DOHH2 (cell line): ENCODE measurements at regions not wholly inside any gene's neighbourhood (a gene's known extent, or its start where the extent isn't known, plus 50 kb on each side); places are given as distances from the start of the nearest gene placed in this dataset.

Source experiments
- H3F3A ChIP-seq: fragments of 200-600 bp; sonication (generic), shearing (Covaris generic); 2 replicates; pipeline ENCODE4 v1.6.0; 2016; ENCODE audit warnings: antibody characterized with exemption, mild to moderate bottlenecking; ENCODE audit not compliant: control insufficient read depth, insufficient read depth
- H3K27ac ChIP-seq: fragments of 200-600 bp; sonication (generic); 2 replicates; pipeline ENCODE4 v1.5.1; 2014; ENCODE audit warnings: low read depth, mild to moderate bottlenecking, low read length, moderate library complexity
- H3K27me3 ChIP-seq: fragments of 200-600 bp; sonication (generic); 2 replicates; pipeline ENCODE4 v1.6.1; 2014; ENCODE audit warnings: mild to moderate bottlenecking, low read length, mixed read lengths; ENCODE audit not compliant: control insufficient read depth
- H3K36me3 ChIP-seq: fragments of 200-600 bp; sonication (generic); 2 replicates; pipeline ENCODE4 v1.6.1; 2014; ENCODE audit warnings: mild to moderate bottlenecking, low read length, moderate library complexity, mixed read lengths; ENCODE audit not compliant: control insufficient read depth
- H3K4me1 ChIP-seq: fragments of 200-600 bp; sonication (generic); 2 replicates; pipeline ENCODE4 v1.6.1; 2014; ENCODE audit warnings: mild to moderate bottlenecking, low read length, mixed read lengths; ENCODE audit not compliant: control insufficient read depth
- H3K4me2 ChIP-seq: fragments of 200-600 bp; sonication (generic); 2 replicates; pipeline ENCODE4 v1.6.0; 2014; ENCODE audit warnings: mild to moderate bottlenecking, low read length, moderate library complexity
- H3K4me3 ChIP-seq: fragments of 200-600 bp; sonication (generic); 2 replicates; pipeline ENCODE4 v1.5.1; 2014; ENCODE audit warnings: mild to moderate bottlenecking, low read length, mixed read lengths
- H3K79me2 ChIP-seq: fragments of 200-600 bp; sonication (generic); 2 replicates; pipeline ENCODE4 v1.6.1; 2014; ENCODE audit warnings: mild to moderate bottlenecking, low read length, mixed read lengths; ENCODE audit not compliant: control insufficient read depth
- H3K9me2 ChIP-seq: fragments of 200-600 bp; sonication (generic); replicated peaks from 2 replicates; pipeline ENCODE4 v1.6.1; 2014; ENCODE audit warnings: mild to moderate bottlenecking, low read length, mixed read lengths; ENCODE audit not compliant: control insufficient read depth
- H3K9me3 ChIP-seq: fragments of 200-600 bp; sonication (generic); 2 replicates; pipeline ENCODE4 v1.6.1; 2014; ENCODE audit warnings: antibody characterized with exemption, low read length, mixed read lengths; ENCODE audit not compliant: control insufficient read depth, insufficient read depth
- H4K20me1 ChIP-seq: fragments of 200-600 bp; sonication (generic); 2 replicates; pipeline ENCODE4 v1.6.0; 2014; ENCODE audit warnings: low read depth, mild to moderate bottlenecking, antibody characterized with exemption, low read length, moderate library complexity; ENCODE audit not compliant: control insufficient read depth, insufficient read depth
- EZH2phosphoT487 ChIP-seq: fragments of 200-600 bp; sonication (generic); IDR thresholded peaks from 2 replicates; pipeline ENCODE4 v1.6.1; 2017; ENCODE audit warnings: borderline replicate concordance, mild to moderate bottlenecking, antibody characterized with exemption, low read length, moderate library complexity, mixed read lengths
- TF ChIP-seq, protein P1 (sequence below): fragments of 200-600 bp; sonication (generic); IDR thresholded peaks from one replicate; pipeline ENCODE4 v1.5.1; 2014; ENCODE audit warnings: antibody characterized with exemption, mild to moderate bottlenecking, low read depth, low read length; ENCODE audit not compliant: poor library complexity, severe bottlenecking

DNA sequence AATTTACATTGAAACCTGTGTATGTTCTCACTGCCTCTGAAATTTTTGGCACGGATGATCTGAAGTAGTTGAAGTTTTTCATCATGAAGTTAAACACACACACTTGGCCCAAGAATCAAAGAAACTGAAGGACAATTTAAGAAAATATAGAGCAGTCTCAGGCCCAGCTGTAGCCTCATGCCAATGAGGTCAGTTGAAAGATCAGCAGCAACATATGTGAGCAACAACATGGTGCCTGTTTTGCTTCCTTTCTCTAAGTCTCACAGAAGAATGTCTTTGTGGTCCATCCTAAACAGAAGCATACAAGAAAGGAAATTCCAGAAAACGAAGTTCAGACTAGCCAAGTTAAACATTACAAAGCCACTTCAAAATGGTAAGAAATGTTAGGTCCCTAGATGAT is 1737.2 kb downstream of the MAT2B start:
- H3K4me1 ChIP-seq = no peaks in the 10 kb centered on the region
- no peak overlapping the region for H3K27ac ChIP-seq
- H3K9me3 ChIP-seq = no peaks in the 10 kb centered on the region
- H3K4me2 ChIP-seq = no peak overlapping the region
- no peaks in the 10 kb centered on the region for H3K27me3 ChIP-seq
- H4K20me1 ChIP-seq = no peaks in the 10 kb centered on the region
- H3F3A ChIP-seq = no peaks in the 10 kb centered on the region
- H3K79me2 ChIP-seq = no peaks in the 10 kb centered on the region
- no peaks in the 10 kb centered on the region for H3K36me3 ChIP-seq
- TF ChIP-seq, protein P1, sequence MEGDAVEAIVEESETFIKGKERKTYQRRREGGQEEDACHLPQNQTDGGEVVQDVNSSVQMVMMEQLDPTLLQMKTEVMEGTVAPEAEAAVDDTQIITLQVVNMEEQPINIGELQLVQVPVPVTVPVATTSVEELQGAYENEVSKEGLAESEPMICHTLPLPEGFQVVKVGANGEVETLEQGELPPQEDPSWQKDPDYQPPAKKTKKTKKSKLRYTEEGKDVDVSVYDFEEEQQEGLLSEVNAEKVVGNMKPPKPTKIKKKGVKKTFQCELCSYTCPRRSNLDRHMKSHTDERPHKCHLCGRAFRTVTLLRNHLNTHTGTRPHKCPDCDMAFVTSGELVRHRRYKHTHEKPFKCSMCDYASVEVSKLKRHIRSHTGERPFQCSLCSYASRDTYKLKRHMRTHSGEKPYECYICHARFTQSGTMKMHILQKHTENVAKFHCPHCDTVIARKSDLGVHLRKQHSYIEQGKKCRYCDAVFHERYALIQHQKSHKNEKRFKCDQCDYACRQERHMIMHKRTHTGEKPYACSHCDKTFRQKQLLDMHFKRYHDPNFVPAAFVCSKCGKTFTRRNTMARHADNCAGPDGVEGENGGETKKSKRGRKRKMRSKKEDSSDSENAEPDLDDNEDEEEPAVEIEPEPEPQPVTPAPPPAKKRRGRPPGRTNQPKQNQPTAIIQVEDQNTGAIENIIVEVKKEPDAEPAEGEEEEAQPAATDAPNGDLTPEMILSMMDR = no peak
- no peak for TF ChIP-seq EZH2phosphoT487
- H3K4me3 ChIP-seq = no peak overlapping the region
- H3K9me2 ChIP-seq = no peaks in the 10 kb centered on the region

DNA sequence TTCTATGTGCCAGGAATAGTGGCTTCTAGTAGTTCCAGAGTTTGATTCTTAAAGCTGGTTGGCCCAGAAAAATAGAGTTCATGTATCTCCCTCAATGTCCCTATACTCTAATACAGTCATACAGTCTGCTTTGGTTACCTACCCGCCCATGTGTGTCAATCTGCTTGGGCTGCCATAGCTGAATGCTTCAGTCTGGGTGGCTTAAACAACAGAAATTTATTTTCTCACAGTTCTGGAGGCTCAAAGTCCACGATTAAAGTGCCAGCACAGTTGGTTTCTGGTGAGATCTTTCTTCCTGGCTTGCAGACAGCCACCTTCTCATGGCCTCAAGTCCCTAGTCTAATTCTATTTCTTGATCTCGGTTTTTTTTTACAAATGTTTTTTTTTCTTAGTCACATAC is 1739.0 kb downstream of the MAT2B start:
- H3K27ac ChIP-seq = no peak overlapping the region
- TF ChIP-seq, protein P1 = no peak
- no peak for TF ChIP-seq EZH2phosphoT487
- H3K4me1 ChIP-seq = no peaks in the 10 kb centered on the region
- H3K79me2 ChIP-seq = no peaks in the 10 kb centered on the region
- H3K9me3 ChIP-seq = no peaks in the 10 kb centered on the region
- no peaks in the 10 kb centered on the region for H3F3A ChIP-seq
- no peaks in the 10 kb centered on the region for H3K9me2 ChIP-seq
- no peaks in the 10 kb centered on the region for H3K27me3 ChIP-seq
- no peaks in the 10 kb centered on the region for H4K20me1 ChIP-seq
- H3K36me3 ChIP-seq = no peaks in the 10 kb centered on the region
- H3K4me2 ChIP-seq = no peak overlapping the region
- H3K4me3 ChIP-seq = no peak overlapping the region

DNA sequence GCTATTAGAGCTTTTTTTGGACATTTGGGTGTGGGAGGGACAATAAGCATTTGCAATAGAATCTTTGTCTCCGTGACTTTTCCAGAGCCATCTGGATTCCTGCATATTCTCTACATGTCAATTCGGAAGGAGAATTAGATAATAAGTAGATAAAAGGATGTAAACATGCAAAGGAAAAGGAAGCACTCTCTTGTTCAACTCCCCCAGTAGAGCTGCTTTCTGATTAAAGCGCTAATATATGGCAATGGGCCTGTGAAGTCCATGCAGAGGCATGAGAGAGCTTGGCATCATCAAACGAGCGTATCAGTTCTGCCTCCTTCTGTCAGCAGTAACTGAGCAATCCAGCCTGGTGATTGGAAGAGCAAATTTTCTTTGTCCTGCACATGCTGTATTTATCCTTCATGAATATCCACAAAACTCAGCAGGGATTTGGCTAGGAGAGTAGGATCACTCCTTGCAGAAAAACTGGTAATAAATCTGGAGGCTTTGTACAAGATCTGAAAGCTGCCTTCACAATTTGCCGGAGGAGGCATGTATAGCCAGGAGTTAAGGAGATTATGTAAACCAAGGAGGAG is 1752.9 kb downstream of the MAT2B start:
- no peaks in the 10 kb centered on the region for H3K9me2 ChIP-seq
- H3K79me2 ChIP-seq = no peaks in the 10 kb centered on the region
- no peaks in the 10 kb centered on the region for H3K9me3 ChIP-seq
- H3K27ac ChIP-seq = no peak overlapping the region
- no peak overlapping the region for H3K4me3 ChIP-seq
- H3K4me1 ChIP-seq = no peaks in the 10 kb centered on the region
- no peak overlapping the region for H3K4me2 ChIP-seq
- no peaks in the 10 kb centered on the region for H3K27me3 ChIP-seq
- no peaks in the 10 kb centered on the region for H3F3A ChIP-seq
- TF ChIP-seq EZH2phosphoT487 = no peak
- TF ChIP-seq, protein P1 = no peak
- no peaks in the 10 kb centered on the region for H4K20me1 ChIP-seq
- no peaks in the 10 kb centered on the region for H3K36me3 ChIP-seq
